Activated CD4-positive, alpha-beta T cell treated with anti-CD3 and anti-CD28 coated beads, Interleukin-2, amount 10 ng/mL, durations not matched to agents 7 days and 5 days (primary cell): ENCODE measurements at regions not wholly inside any gene's neighbourhood (a gene's known extent, or its start where the extent isn't known, plus 50 kb on each side); places are given as distances from the start of the nearest gene placed in this dataset.

Source experiments
- CTCF ChIA-PET: fragments of 350-600 bp; sonication (Branson Sonifier 250); formaldehyde crosslinking; loops from one replicate; lab custom pipeline; 2021; ENCODE audit warnings: antibody characterized with exemption; lab: Charles Lee
- POLR2A ChIA-PET: fragments of 350-600 bp; sonication (Branson Sonifier 250); formaldehyde crosslinking; loops from one replicate; lab custom pipeline; 2021; ENCODE audit warnings: antibody characterized with exemption; lab: Charles Lee
- DNase-seq: peaks from one replicate; pipeline ENCODE4 v3.0.0-alpha.2; 2020
- H3K27ac Mint-ChIP-seq: one replicate; pipeline ENCODE4 v1.8.0; 2021; ENCODE audit warnings: mild to moderate bottlenecking, moderate library complexity, mixed read lengths
- H3K27me3 Mint-ChIP-seq: one replicate; pipeline ENCODE4 v1.8.0; 2021; ENCODE audit warnings: mixed read lengths
- H3K36me3 Mint-ChIP-seq: one replicate; pipeline ENCODE4 v1.8.0; 2021; ENCODE audit warnings: low read depth, mixed read lengths
- H3K4me1 Mint-ChIP-seq: one replicate; pipeline ENCODE4 v1.8.0; 2021; ENCODE audit warnings: mixed read lengths
- H3K4me3 Mint-ChIP-seq: one replicate; pipeline ENCODE4 v1.8.0; 2021; ENCODE audit warnings: mild to moderate bottlenecking, moderate library complexity, mixed read lengths
- H3K9me3 Mint-ChIP-seq: one replicate; pipeline ENCODE4 v1.8.0; 2021; ENCODE audit warnings: mixed read lengths

GRCh38 chr5:54844266-54844665 lies 141.1 kb downstream of the ESM1 start:
- peaks cover 19% of the 10 kb centered on the region for H3K27me3 Mint-ChIP-seq
- POLR2A ChIA-PET = no interaction called here

GRCh38 chr5:54841481-54841880 lies 143.9 kb downstream of the ESM1 start:
- CTCF ChIA-PET = interaction anchor here (1.8 to 2.0 kb wide), 2 partner anchors 47 to 324 kb away, joined by 5 to 10 read pairs; partner anchors contain the start of gene SNX18
- Mint-ChIP-seq H3K36me3 (peaks cover 1% of the 10 kb centered on the region), H3K27ac (no peak overlapping the region), H3K27me3 (peaks cover 19% of the 10 kb centered on the region), H3K4me1 (peaks cover 8% of the 10 kb centered on the region), H3K9me3 (no peaks in the 10 kb centered on the region), H3K4me3 (no peak overlapping the region)
- POLR2A ChIA-PET = no interaction called here
- DNase-seq = no peak

More at GRCh38 chr5:54844266-54844665, 141.1 kb downstream of the ESM1 start:
- no peak for DNase-seq
- CTCF ChIA-PET = interaction anchor here (0.7 to 3.2 kb wide), 11 partner anchors 9 to 327 kb away, joined by 3 to 43 read pairs (median 3); partner anchors contain the start of gene SNX18
- Mint-ChIP-seq H3K27ac (no peak overlapping the region), H3K36me3 (no peaks in the 10 kb centered on the region), H3K4me3 (no peak overlapping the region), H3K4me1 (peaks cover 8% of the 10 kb centered on the region), H3K9me3 (no peaks in the 10 kb centered on the region)

GRCh38 chr5:54838843-54839242 lies 146.6 kb downstream of the ESM1 start:
- Mint-ChIP-seq H3K27me3 (peaks cover 17% of the 10 kb centered on the region), H3K4me1 (peaks cover 7% of the 10 kb centered on the region), H3K27ac (no peak overlapping the region), H3K9me3 (no peaks in the 10 kb centered on the region), H3K36me3 (peaks cover 1% of the 10 kb centered on the region), H3K4me3 (no peak overlapping the region)
- ChIA-PET CTCF (interaction anchor here (0.8 to 1.0 kb wide), 2 partner anchors 82 to 321 kb away, joined by 3 read pairs; partner anchors contain the start of gene SNX18), POLR2A (no interaction called here)
- no peak for DNase-seq

GRCh38 chr5:54837981-54838380 lies 147.4 kb downstream of the ESM1 start:
- no peak for DNase-seq
- POLR2A ChIA-PET = no interaction called here
- no peak overlapping the region for H3K4me3 Mint-ChIP-seq
- CTCF ChIA-PET = interaction anchor here (1.2 to 1.4 kb wide), 2 partner anchors 104 to 321 kb away, joined by 3 to 8 read pairs; partner anchors contain the start of gene SNX18
- peaks cover 14% of the 10 kb centered on the region for H3K27me3 Mint-ChIP-seq
- peaks cover 1% of the 10 kb centered on the region for H3K36me3 Mint-ChIP-seq
- no peaks in the 10 kb centered on the region for H3K9me3 Mint-ChIP-seq
- H3K4me1 Mint-ChIP-seq = peaks cover 8% of the 10 kb centered on the region
- H3K27ac Mint-ChIP-seq = no peak overlapping the region

- Mint-ChIP-seq H3K27ac (no peak overlapping the region), H3K9me3 (no peaks in the 10 kb centered on the region), H3K27me3 (peaks cover 14% of the 10 kb centered on the region), H3K4me1 (peaks cover 11% of the 10 kb centered on the region), H3K4me3 (no peak overlapping the region), H3K36me3 (peaks cover 1% of the 10 kb centered on the region)
- DNase-seq = no peak
- ChIA-PET POLR2A (no interaction called here), CTCF (interaction anchor here (1.2 to 1.4 kb wide), 2 partner anchors 103 to 320 kb away, joined by 3 to 8 read pairs; partner anchors contain the start of gene SNX18)
Observed at GRCh38 chr5:54837093-54837492, 148.3 kb downstream of the ESM1 start.

- POLR2A ChIA-PET = no interaction called here
- no peak overlapping the region for H3K27ac Mint-ChIP-seq
- no peak for DNase-seq
- peaks cover 1% of the 10 kb centered on the region for H3K36me3 Mint-ChIP-seq
- peaks cover 11% of the 10 kb centered on the region for H3K4me1 Mint-ChIP-seq
- no peaks in the 10 kb centered on the region for H3K9me3 Mint-ChIP-seq
- peaks cover 20% of the 10 kb centered on the region for H3K27me3 Mint-ChIP-seq
- CTCF ChIA-PET = interaction anchor here (1.1 kb wide), 1 partner anchor 9 kb away, joined by 3 read pairs; no protein-coding TSS in a partner anchor
- H3K4me3 Mint-ChIP-seq = no peak overlapping the region
Observed at GRCh38 chr5:54835647-54836046, 149.7 kb downstream of the ESM1 start.

- Mint-ChIP-seq H3K4me3 (no peak overlapping the region), H3K9me3 (no peaks in the 10 kb centered on the region), H3K36me3 (peaks cover 1% of the 10 kb centered on the region), H3K27ac (no peak overlapping the region), H3K27me3 (peaks cover 23% of the 10 kb centered on the region), H3K4me1 (peaks cover 11% of the 10 kb centered on the region)
- no peak for DNase-seq
- ChIA-PET CTCF (interaction anchor here (1.2 to 1.5 kb wide), 3 partner anchors 11 to 316 kb away, joined by 4 to 6 read pairs (median 6); partner anchors contain the start of gene SNX18), POLR2A (no interaction called here)
Observed at GRCh38 chr5:54834121-54834842, 151.1 kb downstream of the ESM1 start.

GRCh38 chr5:54833590-54833989 lies 151.8 kb downstream of the ESM1 start:
- H3K27ac Mint-ChIP-seq = no peak overlapping the region
- peaks cover 25% of the 10 kb centered on the region for H3K27me3 Mint-ChIP-seq
- H3K4me3 Mint-ChIP-seq = no peak overlapping the region
- DNase-seq = no peak
- H3K9me3 Mint-ChIP-seq = no peaks in the 10 kb centered on the region
- H3K36me3 Mint-ChIP-seq = peaks cover 1% of the 10 kb centered on the region
- CTCF ChIA-PET = interaction anchor here (1.2 to 1.5 kb wide), 3 partner anchors 11 to 316 kb away, joined by 4 to 6 read pairs (median 6); partner anchors contain the start of gene SNX18
- POLR2A ChIA-PET = no interaction called here
- H3K4me1 Mint-ChIP-seq = peaks cover 11% of the 10 kb centered on the region

- H3K4me1 Mint-ChIP-seq = peaks cover 11% of the 10 kb centered on the region
- peaks cover 20% of the 10 kb centered on the region for H3K27me3 Mint-ChIP-seq
- no peaks in the 10 kb centered on the region for H3K9me3 Mint-ChIP-seq
- peaks cover under 1% of the 10 kb centered on the region for H3K36me3 Mint-ChIP-seq
- DNase-seq = no peak
- no peak overlapping the region for H3K27ac Mint-ChIP-seq
- ChIA-PET CTCF (interaction anchor here (1.5 to 1.8 kb wide), 2 partner anchors 34 to 315 kb away, joined by 5 to 6 read pairs; partner anchors contain the start of gene SNX18), POLR2A (no interaction called here)
- no peak overlapping the region for H3K4me3 Mint-ChIP-seq
Observed at GRCh38 chr5:54832858-54833257, 152.5 kb downstream of the ESM1 start.

GRCh38 chr5:54832045-54832444 lies 153.3 kb downstream of the ESM1 start:
- Mint-ChIP-seq H3K9me3 (no peaks in the 10 kb centered on the region), H3K4me1 (peaks cover 11% of the 10 kb centered on the region), H3K36me3 (no peaks in the 10 kb centered on the region), H3K27me3 (peaks cover 16% of the 10 kb centered on the region), H3K4me3 (no peak overlapping the region), H3K27ac (no peak overlapping the region)
- ChIA-PET CTCF (interaction anchor here (1.0 to 1.8 kb wide), 2 partner anchors 11 to 35 kb away, joined by 3 to 5 read pairs; no protein-coding TSS in a partner anchor), POLR2A (no interaction called here)
- no peak for DNase-seq

- H3K27ac Mint-ChIP-seq = no peak overlapping the region
- POLR2A ChIA-PET = no interaction called here
- peaks cover 16% of the 10 kb centered on the region for H3K27me3 Mint-ChIP-seq
- no peaks in the 10 kb centered on the region for H3K36me3 Mint-ChIP-seq
- CTCF ChIA-PET = interaction anchor here (1.0 kb wide), 1 partner anchor 10 kb away, joined by 3 read pairs; no protein-coding TSS in a partner anchor
- no peak overlapping the region for H3K4me3 Mint-ChIP-seq
- H3K9me3 Mint-ChIP-seq = no peaks in the 10 kb centered on the region
- H3K4me1 Mint-ChIP-seq = peaks cover 11% of the 10 kb centered on the region
- DNase-seq = no peak
Observed at GRCh38 chr5:54831233-54831632, 154.2 kb downstream of the ESM1 start.

GRCh38 chr5:54829676-54830535 lies 155.5 kb downstream of the ESM1 start:
- ChIA-PET POLR2A (no interaction called here), CTCF (interaction anchor here (0.7 to 1.2 kb wide), 2 partner anchors 9 to 313 kb away, joined by 3 read pairs; no protein-coding TSS in a partner anchor)
- Mint-ChIP-seq H3K36me3 (no peaks in the 10 kb centered on the region), H3K27ac (no peak overlapping the region), H3K9me3 (no peaks in the 10 kb centered on the region), H3K4me3 (no peak overlapping the region), H3K27me3 (peaks cover 16% of the 10 kb centered on the region), H3K4me1 (peaks cover 11% of the 10 kb centered on the region)
- DNase-seq = no peak
